ENCODE measurements at regions not wholly inside any gene's neighbourhood (a gene's known extent, or its start where the extent isn't known, plus 50 kb on each side); places are given as distances from the start of the nearest gene placed in this dataset.

GRCh38 chrX:14209034-14209433 lies 179.3 kb upstream of the GEMIN8 start:
- TF ChIP-seq ELF4 (IDR thresholded peaks at IDR 0.05) (no peak), FOXK2 (IDR thresholded peaks at IDR 0.05) (no peak), SP1 (IDR thresholded peaks at IDR 0.05) (no peak), NFRKB (IDR thresholded peaks at IDR 0.05) (no peak), SUZ12 (IDR thresholded peaks at IDR 0.05) (no peak), FOXM1 (IDR thresholded peaks at IDR 0.05; ENCODE audit: borderline replicate concordance) (no peak), BHLHE40 (IDR thresholded peaks at IDR 0.05; ENCODE audit: borderline replicate concordance) (no peak), ARNT (IDR thresholded peaks at IDR 0.05) (no peak), LEF1 (IDR thresholded peaks at IDR 0.05; ENCODE audit: borderline replicate concordance) (no peak)
